ENCODE measurements at regions not wholly inside any gene's neighbourhood (a gene's known extent, or its start where the extent isn't known, plus 50 kb on each side); places are given as distances from the start of the nearest gene placed in this dataset.

GRCh38 chr2:126244937-126245336 lies 411.0 kb upstream of the GYPC start:
- no peak for TF ChIP-seq CTCF (IDR thresholded peaks at IDR 0.05)
- TF ChIP-seq POLR2A (IDR thresholded peaks at IDR 0.05) = no peak
- no peak for TF ChIP-seq POLR2AphosphoS5 (IDR thresholded peaks at IDR 0.05; ENCODE audit: insufficient read depth in 1 of 2, low read depth in 1 of 2)
